HL-60 (cell line): ENCODE measurements at regions not wholly inside any gene's neighbourhood (a gene's known extent, or its start where the extent isn't known, plus 50 kb on each side); places are given as distances from the start of the nearest gene placed in this dataset.

Experiments
- GABPA ChIP-seq: IDR thresholded peaks from 2 replicates; pipeline ENCODE4 v1.6.1; 2012; ENCODE audit warnings: low read depth
- POLR2AphosphoS5 ChIP-seq: IDR thresholded peaks from 2 replicates; pipeline ENCODE4 v1.6.1; 2012; ENCODE audit warnings: low read depth
- TF ChIP-seq, protein P1 (sequence below): IDR thresholded peaks from one replicate; pipeline ENCODE4 v1.5.1; 2011; ENCODE audit warnings: low read length, control low read depth, inconsistent platforms; ENCODE audit not compliant: insufficient read depth

DNA sequence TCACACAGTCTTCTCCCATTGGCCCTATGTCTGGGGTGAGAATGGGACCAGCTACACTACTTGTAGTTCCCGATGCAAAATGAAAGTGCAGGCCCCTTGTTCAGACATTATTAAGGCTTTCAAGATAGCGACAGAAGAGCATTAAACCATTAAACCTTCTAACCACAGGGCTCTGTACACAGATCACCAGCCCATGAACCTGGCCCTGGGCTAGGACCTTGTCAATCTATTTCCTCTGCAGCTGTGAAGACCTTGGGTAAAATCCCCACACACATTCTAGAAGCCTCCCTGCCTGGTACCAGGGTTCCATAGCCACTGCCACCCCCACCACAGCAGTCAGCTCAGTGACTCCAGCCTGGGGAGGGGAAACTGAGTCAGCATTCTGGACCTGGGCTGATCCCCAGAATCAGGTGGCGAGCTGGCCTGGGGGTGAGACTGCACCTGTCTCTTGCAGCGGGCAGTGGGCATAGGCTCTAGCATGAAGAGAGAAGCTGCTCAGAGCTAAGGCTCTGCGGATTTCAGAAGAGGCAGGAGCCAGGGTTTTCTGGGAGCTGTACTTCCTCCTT is 119.7 kb upstream of the LHX1 start:
- TF ChIP-seq, protein P1, sequence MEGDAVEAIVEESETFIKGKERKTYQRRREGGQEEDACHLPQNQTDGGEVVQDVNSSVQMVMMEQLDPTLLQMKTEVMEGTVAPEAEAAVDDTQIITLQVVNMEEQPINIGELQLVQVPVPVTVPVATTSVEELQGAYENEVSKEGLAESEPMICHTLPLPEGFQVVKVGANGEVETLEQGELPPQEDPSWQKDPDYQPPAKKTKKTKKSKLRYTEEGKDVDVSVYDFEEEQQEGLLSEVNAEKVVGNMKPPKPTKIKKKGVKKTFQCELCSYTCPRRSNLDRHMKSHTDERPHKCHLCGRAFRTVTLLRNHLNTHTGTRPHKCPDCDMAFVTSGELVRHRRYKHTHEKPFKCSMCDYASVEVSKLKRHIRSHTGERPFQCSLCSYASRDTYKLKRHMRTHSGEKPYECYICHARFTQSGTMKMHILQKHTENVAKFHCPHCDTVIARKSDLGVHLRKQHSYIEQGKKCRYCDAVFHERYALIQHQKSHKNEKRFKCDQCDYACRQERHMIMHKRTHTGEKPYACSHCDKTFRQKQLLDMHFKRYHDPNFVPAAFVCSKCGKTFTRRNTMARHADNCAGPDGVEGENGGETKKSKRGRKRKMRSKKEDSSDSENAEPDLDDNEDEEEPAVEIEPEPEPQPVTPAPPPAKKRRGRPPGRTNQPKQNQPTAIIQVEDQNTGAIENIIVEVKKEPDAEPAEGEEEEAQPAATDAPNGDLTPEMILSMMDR, result no peak
- TF ChIP-seq POLR2AphosphoS5 (no peak), GABPA (no peak)
